GM19372 (cell line): ENCODE measurements at regions not wholly inside any gene's neighbourhood (a gene's known extent, or its start where the extent isn't known, plus 50 kb on each side); places are given as distances from the start of the nearest gene placed in this dataset.
"Not testable (repeated sequence)": the region's sequence is repeated elsewhere in the genome, so short reads cannot be mapped to it uniquely, and the experiment has no call there.

Experiments
- ATAC-seq: cut with Tn5 transposase; IDR thresholded peaks from one replicate; pipeline ENCODE4 v1.9.1; 2021; ENCODE audit warnings: mild to moderate bottlenecking, low read depth, moderate library complexity; ENCODE audit not compliant: unreplicated experiment

- no peak for ATAC-seq
These were observed 1149.3 kb downstream of the NSUN3 start for GRCh38 chr3:95212117-95212516.

- no peak for ATAC-seq
These were observed 1152.6 kb downstream of the NSUN3 start for GRCh38 chr3:95215437-95215957.

GRCh38 chr3:95217661-95218060 lies 1154.8 kb downstream of the NSUN3 start:
- no peak for ATAC-seq

- no peak for ATAC-seq
These were observed 1155.6 kb downstream of the NSUN3 start for GRCh38 chr3:95218484-95218883.

- no peak for ATAC-seq
These were observed 1163.6 kb downstream of the NSUN3 start for GRCh38 chr3:95226437-95226836.

GRCh38 chr3:95227092-95227491 lies 1164.2 kb downstream of the NSUN3 start:
- no peak for ATAC-seq

- no peak for ATAC-seq
These were observed 1165.6 kb downstream of the NSUN3 start for GRCh38 chr3:95228416-95228815.

- no peak for ATAC-seq
These were observed 1173.1 kb downstream of the NSUN3 start for GRCh38 chr3:95235916-95236315.

GRCh38 chr3:95237783-95238182 lies 1174.9 kb downstream of the NSUN3 start:
- ATAC-seq, result no peak

GRCh38 chr3:95240395-95240794 lies 1177.5 kb downstream of the NSUN3 start:
- ATAC-seq, result no peak

- ATAC-seq, result not testable (repeated sequence)
These were observed 1178.4 kb downstream of the NSUN3 start for GRCh38 chr3:95241256-95241655.

GRCh38 chr3:95246413-95246812 lies 1183.6 kb downstream of the NSUN3 start:
- ATAC-seq, result no peak

GRCh38 chr3:95254061-95254460 lies 1191.2 kb downstream of the NSUN3 start:
- ATAC-seq, result no peak

- no peak for ATAC-seq
These were observed 1191.9 kb downstream of the NSUN3 start for GRCh38 chr3:95254758-95255157.

- ATAC-seq, result no peak
These were observed 1202.3 kb downstream of the NSUN3 start for GRCh38 chr3:95265129-95265528.

GRCh38 chr3:95271395-95271794 lies 1208.5 kb downstream of the NSUN3 start:
- ATAC-seq, result no peak

- ATAC-seq, result no peak
These were observed 1209.3 kb downstream of the NSUN3 start for GRCh38 chr3:95272166-95272565.

GRCh38 chr3:95272781-95273180 lies 1209.9 kb downstream of the NSUN3 start:
- no peak for ATAC-seq

- no peak for ATAC-seq
These were observed 1214.8 kb downstream of the NSUN3 start for GRCh38 chr3:95277613-95278012.

GRCh38 chr3:95280711-95281352 lies 1218.0 kb downstream of the NSUN3 start:
- ATAC-seq, result no peak

GRCh38 chr3:95289295-95289694 lies 1226.4 kb downstream of the NSUN3 start:
- ATAC-seq, result no peak

- no peak for ATAC-seq
These were observed 1234.7 kb downstream of the NSUN3 start for GRCh38 chr3:95297581-95297980.

GRCh38 chr3:95302044-95302443 lies 1239.2 kb downstream of the NSUN3 start:
- no peak for ATAC-seq
